ENCODE measurements at regions not wholly inside any gene's neighbourhood (a gene's known extent, or its start where the extent isn't known, plus 50 kb on each side); places are given as distances from the start of the nearest gene placed in this dataset.

DNA sequence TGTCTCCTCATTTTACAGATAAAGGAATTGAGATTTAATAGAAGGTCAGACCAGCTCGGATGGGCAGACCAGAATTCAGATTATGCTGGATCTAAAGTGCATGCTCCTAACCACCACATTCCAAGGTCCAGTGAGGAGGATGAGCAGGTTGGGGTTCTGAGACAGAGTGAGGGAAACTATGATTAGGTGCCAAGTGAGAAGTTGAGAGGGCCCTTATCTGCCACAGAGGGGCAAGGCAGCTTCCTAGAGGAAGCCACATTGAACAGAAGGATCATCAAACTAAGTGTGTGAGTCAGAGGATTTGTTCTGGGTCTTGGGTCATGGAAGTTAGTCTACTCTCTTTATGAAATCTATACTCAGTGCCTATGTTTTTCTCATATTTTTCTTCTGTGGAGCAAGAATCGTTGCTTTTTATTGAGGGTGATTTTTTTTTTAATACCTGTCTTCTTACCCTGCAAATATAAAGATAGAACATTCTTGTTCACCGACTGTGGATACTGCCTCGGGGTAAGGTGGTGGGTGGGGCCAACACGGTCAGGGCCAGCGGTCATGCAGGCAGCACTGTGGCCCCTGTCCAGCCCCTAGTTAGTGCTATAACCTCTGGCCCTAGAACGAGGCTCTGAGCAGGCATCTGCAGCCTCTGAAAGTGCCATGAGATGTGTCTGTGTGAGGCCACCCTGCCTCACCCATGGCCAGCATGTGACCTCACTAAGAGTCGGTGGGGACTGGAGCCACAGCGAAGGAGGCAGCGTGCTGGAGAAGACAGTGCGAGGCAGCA lies 55.6 kb upstream of the PTHLH start:
- 97% methylated on average over 11 of the region's 11 CpGs for WGBS (ENCODE audit: low lambda C conversion rate)
- Histone ChIP-seq H4K20me1 (ENCODE audit: insufficient read depth) (no peaks in the 10 kb centered on the region), H3K9me3 (no peaks in the 10 kb centered on the region), H3F3A (replicated peaks; ENCODE audit: insufficient read depth) (peaks cover 10% of the 10 kb centered on the region), H3K4me1 (ENCODE audit: control insufficient read depth in 1 of 2, insufficient read depth in 2 of 2, low read depth in 1 of 2, low read length in 1 of 2) (peaks cover 23 to 38% of the 10 kb centered on the region in 2 experiments; a peak in 3 of 4 replicates), H3K79me2 (ENCODE audit: insufficient read depth) (no peaks in the 10 kb centered on the region), H2AFZ (ENCODE audit: low read depth) (no peak overlapping the region), H3K36me3 (replicated peaks in 1 of 2; ENCODE audit: control insufficient read depth in 1 of 2, insufficient read depth in 2 of 2, low read length in 1 of 2) (no peaks in the 10 kb centered on the region), H3K9me2 (no peaks in the 10 kb centered on the region), H3K4me3 (ENCODE audit: low read depth in 2 of 2, low read length in 1 of 2) (no peak overlapping the region), H3K4me2 (no peak overlapping the region), H3K9ac (no peak overlapping the region), H3K27ac (ENCODE audit: low read depth in 2 of 2, low read length in 1 of 2) (peak overlapping the region in 1 of 2 experiments; percentile 37; a peak in 2 of 4 replicates), H3K27me3 (ENCODE audit: insufficient read depth) (no peaks in the 10 kb centered on the region)
- POLR2A ChIA-PET = no interaction called here
- CTCF ChIA-PET = no interaction called here
- DNase-seq = no peak
- TF ChIP-seq USF1 (IDR thresholded peaks at IDR 0.05; ENCODE audit: borderline replicate concordance, low read depth) (no peak), CHD2 (IDR thresholded peaks at IDR 0.05; ENCODE audit: low read length, partially characterized antibody) (no peak), USF2 (IDR thresholded peaks at IDR 0.05; ENCODE audit: borderline replicate concordance, low read depth, low read length) (no peak), SMC3 (IDR thresholded peaks at IDR 0.05; ENCODE audit: low read depth, low read length) (no peak), ELF1 (IDR thresholded peaks at IDR 0.05) (no peak), TAF1 (IDR thresholded peaks at IDR 0.05; ENCODE audit: borderline replicate concordance, low read depth, low read length) (no peak), POLR2AphosphoS5 (IDR thresholded peaks at IDR 0.05; ENCODE audit: low read depth, low read length) (no peak), RFX5 (IDR thresholded peaks at IDR 0.05; ENCODE audit: low read length) (no peak), GATA2 (CRISPR knock-in tag; IDR thresholded peaks at IDR 0.05) (no peak), REST (IDR thresholded peaks at IDR 0.05; ENCODE audit: low read depth, low read length) (no peak), FOXM1 (IDR thresholded peaks at IDR 0.05; ENCODE audit: low read depth) (no peak), FOSL2 (IDR thresholded peaks at IDR 0.05; ENCODE audit: borderline replicate concordance, low read depth) (no peak), RXRA (IDR thresholded peaks at IDR 0.05; ENCODE audit: borderline replicate concordance, low read depth) (no peak), RCOR1 (IDR thresholded peaks at IDR 0.05; ENCODE audit: low read length) (no peak), EP300 (IDR thresholded peaks at IDR 0.05; ENCODE audit: borderline replicate concordance in 1 of 2, low read depth in 1 of 2, low read length in 1 of 2) (no peak), NRF1 (IDR thresholded peaks at IDR 0.05; ENCODE audit: low read depth, low read length) (no peak), MEF2A (IDR thresholded peaks at IDR 0.05; ENCODE audit: borderline replicate concordance, low read depth) (no peak), RAD21 (IDR thresholded peaks at IDR 0.05; ENCODE audit: low read length) (no peak)
- TF ChIP-seq, protein P1, sequence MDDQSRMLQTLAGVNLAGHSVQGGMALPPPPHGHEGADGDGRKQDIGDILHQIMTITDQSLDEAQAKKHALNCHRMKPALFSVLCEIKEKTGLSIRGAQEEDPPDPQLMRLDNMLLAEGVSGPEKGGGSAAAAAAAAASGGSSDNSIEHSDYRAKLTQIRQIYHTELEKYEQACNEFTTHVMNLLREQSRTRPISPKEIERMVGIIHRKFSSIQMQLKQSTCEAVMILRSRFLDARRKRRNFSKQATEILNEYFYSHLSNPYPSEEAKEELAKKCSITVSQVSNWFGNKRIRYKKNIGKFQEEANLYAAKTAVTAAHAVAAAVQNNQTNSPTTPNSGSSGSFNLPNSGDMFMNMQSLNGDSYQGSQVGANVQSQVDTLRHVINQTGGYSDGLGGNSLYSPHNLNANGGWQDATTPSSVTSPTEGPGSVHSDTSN (IDR thresholded peaks at IDR 0.05) = no peak
- TF ChIP-seq, protein P2, sequence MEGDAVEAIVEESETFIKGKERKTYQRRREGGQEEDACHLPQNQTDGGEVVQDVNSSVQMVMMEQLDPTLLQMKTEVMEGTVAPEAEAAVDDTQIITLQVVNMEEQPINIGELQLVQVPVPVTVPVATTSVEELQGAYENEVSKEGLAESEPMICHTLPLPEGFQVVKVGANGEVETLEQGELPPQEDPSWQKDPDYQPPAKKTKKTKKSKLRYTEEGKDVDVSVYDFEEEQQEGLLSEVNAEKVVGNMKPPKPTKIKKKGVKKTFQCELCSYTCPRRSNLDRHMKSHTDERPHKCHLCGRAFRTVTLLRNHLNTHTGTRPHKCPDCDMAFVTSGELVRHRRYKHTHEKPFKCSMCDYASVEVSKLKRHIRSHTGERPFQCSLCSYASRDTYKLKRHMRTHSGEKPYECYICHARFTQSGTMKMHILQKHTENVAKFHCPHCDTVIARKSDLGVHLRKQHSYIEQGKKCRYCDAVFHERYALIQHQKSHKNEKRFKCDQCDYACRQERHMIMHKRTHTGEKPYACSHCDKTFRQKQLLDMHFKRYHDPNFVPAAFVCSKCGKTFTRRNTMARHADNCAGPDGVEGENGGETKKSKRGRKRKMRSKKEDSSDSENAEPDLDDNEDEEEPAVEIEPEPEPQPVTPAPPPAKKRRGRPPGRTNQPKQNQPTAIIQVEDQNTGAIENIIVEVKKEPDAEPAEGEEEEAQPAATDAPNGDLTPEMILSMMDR (IDR thresholded peaks at IDR 0.05) = no peak
